ENCODE measurements at regions not wholly inside any gene's neighbourhood (a gene's known extent, or its start where the extent isn't known, plus 50 kb on each side); places are given as distances from the start of the nearest gene placed in this dataset.

- Histone ChIP-seq H3K27ac (ENCODE audit: insufficient read depth, low read length) (no peak overlapping the region), H3K36me3 (ENCODE audit: control insufficient read depth, insufficient read depth, low read length) (no peaks in the 10 kb centered on the region), H3K27me3 (ENCODE audit: control insufficient read depth, insufficient read depth, low read length) (no peaks in the 10 kb centered on the region), H2AFZ (ENCODE audit: low read length) (no peak overlapping the region), H3K9ac (ENCODE audit: insufficient read depth, low read length) (no peak overlapping the region), H3K79me2 (ENCODE audit: control insufficient read depth, insufficient read depth, low read length) (no peaks in the 10 kb centered on the region), H4K20me1 (ENCODE audit: control insufficient read depth, extremely low read depth, insufficient read depth, low read length) (no peaks in the 10 kb centered on the region), H3K4me1 (ENCODE audit: control insufficient read depth, extremely low read depth, insufficient read depth, low read length) (no peaks in the 10 kb centered on the region), H3K9me3 (ENCODE audit: control insufficient read depth, insufficient read depth, low read depth, low read length) (no peaks in the 10 kb centered on the region), H3K4me2 (ENCODE audit: extremely low read depth, insufficient read depth, low read length) (no peak overlapping the region), H3K4me3 (replicated peaks in 1 of 4; ENCODE audit: control extremely low read depth in 1 of 4, insufficient read depth in 1 of 4, low read depth in 3 of 4, low read length in 4 of 4) (no peak overlapping the region)
- TF ChIP-seq EZH2 (IDR thresholded peaks at IDR 0.05; ENCODE audit: low read length, missing control alignments) (no peak), CTCF (conservative IDR thresholded peaks at IDR 0.05 in 1 of 2, IDR thresholded peaks at IDR 0.05 in 1 of 2; ENCODE audit: low read depth in 1 of 2, low read length in 2 of 2) (no peak)
- DNase-seq (ENCODE audit: low read depth in 2 of 2): no peak
Observed at GRCh38 chr2:2793925-2794560, 463.0 kb upstream of the MYT1L start.

- no peak overlapping the region for H3K9ac ChIP-seq (ENCODE audit: insufficient read depth, low read length)
- TF ChIP-seq CTCF (conservative IDR thresholded peaks at IDR 0.05 in 1 of 2, IDR thresholded peaks at IDR 0.05 in 1 of 2; ENCODE audit: low read depth in 1 of 2, low read length in 2 of 2) (no peak), EZH2 (IDR thresholded peaks at IDR 0.05; ENCODE audit: low read length, missing control alignments) (no peak)
Observed at GRCh38 chr2:2793514-2793913, 462.4 kb upstream of the MYT1L start.

GRCh38 chr2:2791606-2792005, 460.5 kb upstream of the MYT1L start:
- Histone ChIP-seq H2AFZ (ENCODE audit: low read length) (no peak overlapping the region), H4K20me1 (ENCODE audit: control insufficient read depth, extremely low read depth, insufficient read depth, low read length) (no peaks in the 10 kb centered on the region), H3K9me3 (ENCODE audit: control insufficient read depth, insufficient read depth, low read depth, low read length) (no peaks in the 10 kb centered on the region), H3K4me1 (ENCODE audit: control insufficient read depth, extremely low read depth, insufficient read depth, low read length) (no peaks in the 10 kb centered on the region), H3K27ac (ENCODE audit: insufficient read depth, low read length) (no peak overlapping the region), H3K4me2 (ENCODE audit: extremely low read depth, insufficient read depth, low read length) (no peak overlapping the region), H3K36me3 (ENCODE audit: control insufficient read depth, insufficient read depth, low read length) (no peaks in the 10 kb centered on the region), H3K79me2 (ENCODE audit: control insufficient read depth, insufficient read depth, low read length) (no peaks in the 10 kb centered on the region), H3K4me3 (replicated peaks in 1 of 4; ENCODE audit: control extremely low read depth in 1 of 4, insufficient read depth in 1 of 4, low read depth in 3 of 4, low read length in 4 of 4) (no peak overlapping the region), H3K9ac (ENCODE audit: insufficient read depth, low read length) (no peak overlapping the region), H3K27me3 (ENCODE audit: control insufficient read depth, insufficient read depth, low read length) (no peaks in the 10 kb centered on the region)
- no peak for DNase-seq (ENCODE audit: low read depth in 2 of 2)
- TF ChIP-seq CTCF (conservative IDR thresholded peaks at IDR 0.05 in 1 of 2, IDR thresholded peaks at IDR 0.05 in 1 of 2; ENCODE audit: low read depth in 1 of 2, low read length in 2 of 2) (no peak), EZH2 (IDR thresholded peaks at IDR 0.05; ENCODE audit: low read length, missing control alignments) (no peak)

More at GRCh38 chr2:2793514-2793913, 462.4 kb upstream of the MYT1L start:
- Histone ChIP-seq H3K36me3 (ENCODE audit: control insufficient read depth, insufficient read depth, low read length) (no peaks in the 10 kb centered on the region), H4K20me1 (ENCODE audit: control insufficient read depth, extremely low read depth, insufficient read depth, low read length) (no peaks in the 10 kb centered on the region), H3K9me3 (ENCODE audit: control insufficient read depth, insufficient read depth, low read depth, low read length) (no peaks in the 10 kb centered on the region), H3K4me2 (ENCODE audit: extremely low read depth, insufficient read depth, low read length) (no peak overlapping the region), H3K4me1 (ENCODE audit: control insufficient read depth, extremely low read depth, insufficient read depth, low read length) (no peaks in the 10 kb centered on the region), H3K27me3 (ENCODE audit: control insufficient read depth, insufficient read depth, low read length) (no peaks in the 10 kb centered on the region), H2AFZ (ENCODE audit: low read length) (no peak overlapping the region), H3K79me2 (ENCODE audit: control insufficient read depth, insufficient read depth, low read length) (no peaks in the 10 kb centered on the region), H3K27ac (ENCODE audit: insufficient read depth, low read length) (no peak overlapping the region), H3K4me3 (replicated peaks in 1 of 4; ENCODE audit: control extremely low read depth in 1 of 4, insufficient read depth in 1 of 4, low read depth in 3 of 4, low read length in 4 of 4) (no peak overlapping the region)
- DNase-seq (ENCODE audit: low read depth in 2 of 2): no peak

Data from fibroblast of lung (primary cell).